SU-DHL-6 (cell line): ENCODE measurements at regions not wholly inside any gene's neighbourhood (a gene's known extent, or its start where the extent isn't known, plus 50 kb on each side); places are given as distances from the start of the nearest gene placed in this dataset.

Source experiments
- EZH2phosphoT487 ChIP-seq: fragments of 200-600 bp; sonication (generic), shearing (Covaris generic); conservative IDR thresholded peaks from 2 replicates; pipeline ENCODE4 v1.6.1; 2018; ENCODE audit warnings: mild to moderate bottlenecking, antibody characterized with exemption, low read length, moderate library complexity, mixed read lengths
- TF ChIP-seq, protein P1 (sequence below): fragments of 200-600 bp; sonication (generic); IDR thresholded peaks from one replicate; pipeline ENCODE4 v1.5.1; 2017; ENCODE audit warnings: antibody characterized with exemption, mild to moderate bottlenecking, low read length, moderate library complexity; ENCODE audit not compliant: insufficient read depth, poor library complexity, severe bottlenecking

DNA sequence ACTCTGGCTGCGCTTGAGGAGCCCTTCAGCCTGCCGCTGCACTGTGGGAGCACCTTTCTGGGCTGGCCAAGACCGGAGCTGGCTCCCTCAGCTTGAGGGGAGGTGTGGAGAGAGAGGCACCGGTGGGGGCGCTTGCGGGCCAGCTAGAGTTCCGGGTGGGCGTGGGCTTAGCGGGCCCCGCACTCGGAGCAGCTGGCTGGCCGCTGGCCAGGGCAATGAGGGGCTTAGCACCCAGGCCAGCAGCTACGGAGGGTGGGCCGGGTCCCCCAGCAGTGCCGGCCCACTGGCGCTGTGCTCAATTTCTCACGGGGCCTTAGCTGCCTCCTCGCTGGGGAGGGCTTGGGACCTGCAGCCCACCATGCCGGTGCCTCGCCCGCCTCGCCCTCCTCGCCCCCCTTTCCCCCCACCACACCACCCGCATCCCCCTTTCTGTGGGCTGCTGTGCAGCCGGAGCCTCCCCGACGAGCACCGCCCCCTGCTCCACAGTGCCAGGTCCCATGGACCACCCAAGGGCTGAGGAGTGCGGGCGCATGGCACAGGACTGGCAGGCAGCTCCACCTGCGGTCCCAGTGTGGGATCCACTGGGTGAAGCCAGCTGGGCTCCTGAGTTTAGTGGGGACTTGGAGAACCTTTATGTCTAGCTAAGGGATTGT, 954.5 kb downstream of the DTWD2 start:
- TF ChIP-seq, protein P1, sequence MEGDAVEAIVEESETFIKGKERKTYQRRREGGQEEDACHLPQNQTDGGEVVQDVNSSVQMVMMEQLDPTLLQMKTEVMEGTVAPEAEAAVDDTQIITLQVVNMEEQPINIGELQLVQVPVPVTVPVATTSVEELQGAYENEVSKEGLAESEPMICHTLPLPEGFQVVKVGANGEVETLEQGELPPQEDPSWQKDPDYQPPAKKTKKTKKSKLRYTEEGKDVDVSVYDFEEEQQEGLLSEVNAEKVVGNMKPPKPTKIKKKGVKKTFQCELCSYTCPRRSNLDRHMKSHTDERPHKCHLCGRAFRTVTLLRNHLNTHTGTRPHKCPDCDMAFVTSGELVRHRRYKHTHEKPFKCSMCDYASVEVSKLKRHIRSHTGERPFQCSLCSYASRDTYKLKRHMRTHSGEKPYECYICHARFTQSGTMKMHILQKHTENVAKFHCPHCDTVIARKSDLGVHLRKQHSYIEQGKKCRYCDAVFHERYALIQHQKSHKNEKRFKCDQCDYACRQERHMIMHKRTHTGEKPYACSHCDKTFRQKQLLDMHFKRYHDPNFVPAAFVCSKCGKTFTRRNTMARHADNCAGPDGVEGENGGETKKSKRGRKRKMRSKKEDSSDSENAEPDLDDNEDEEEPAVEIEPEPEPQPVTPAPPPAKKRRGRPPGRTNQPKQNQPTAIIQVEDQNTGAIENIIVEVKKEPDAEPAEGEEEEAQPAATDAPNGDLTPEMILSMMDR = no peak
- TF ChIP-seq EZH2phosphoT487 = no peak
